ENCODE measurements at regions not wholly inside any gene's neighbourhood (a gene's known extent, or its start where the extent isn't known, plus 50 kb on each side); places are given as distances from the start of the nearest gene placed in this dataset.

- Histone ChIP-seq H3K36me3 (no peaks in the 10 kb centered on the region), H3K9me3 (no peaks in the 10 kb centered on the region), H3K4me3 (ENCODE audit: low read depth in 1 of 2, low read length in 1 of 2) (no peak overlapping the region), H3K27me3 (no peaks in the 10 kb centered on the region), H3K4me1 (ENCODE audit: control insufficient read depth in 1 of 2, insufficient read depth in 1 of 2, low read depth in 1 of 2, low read length in 1 of 2) (no peaks in the 10 kb centered on the region), H3K27ac (no peak overlapping the region)
- TF ChIP-seq CTCF (IDR thresholded peaks at IDR 0.05), result no peak
Observed at GRCh38 chr14:84042992-84043391, 1487.0 kb upstream of the FLRT2 start.

- Histone ChIP-seq H3K4me1 (ENCODE audit: control insufficient read depth in 1 of 2, insufficient read depth in 1 of 2, low read depth in 1 of 2, low read length in 1 of 2) (no peaks in the 10 kb centered on the region), H3K36me3 (no peaks in the 10 kb centered on the region)
- TF ChIP-seq CTCF (IDR thresholded peaks at IDR 0.05), result no peak
Observed at GRCh38 chr14:84064316-84065125, 1465.4 kb upstream of the FLRT2 start.

GRCh38 chr14:84065811-84066210 is 1464.1 kb upstream of the FLRT2 start:
- H3K9me3 ChIP-seq, result no peaks in the 10 kb centered on the region
- H3K27ac ChIP-seq, result no peak overlapping the region
- no peak for TF ChIP-seq CTCF (IDR thresholded peaks at IDR 0.05)
- H3K4me3 ChIP-seq (ENCODE audit: low read depth in 1 of 2, low read length in 1 of 2), result no peak overlapping the region
- no peaks in the 10 kb centered on the region for H3K36me3 ChIP-seq
- H3K4me1 ChIP-seq (ENCODE audit: control insufficient read depth in 1 of 2, insufficient read depth in 1 of 2, low read depth in 1 of 2, low read length in 1 of 2), result no peaks in the 10 kb centered on the region
- no peaks in the 10 kb centered on the region for H3K27me3 ChIP-seq

More at GRCh38 chr14:84064316-84065125, 1465.4 kb upstream of the FLRT2 start:
- no peaks in the 10 kb centered on the region for H3K9me3 ChIP-seq
- no peak overlapping the region for H3K27ac ChIP-seq
- H3K4me3 ChIP-seq (ENCODE audit: low read depth in 1 of 2, low read length in 1 of 2), result no peak overlapping the region
- no peaks in the 10 kb centered on the region for H3K27me3 ChIP-seq

GRCh38 chr14:84068288-84068687 is 1461.7 kb upstream of the FLRT2 start:
- no peak overlapping the region for H3K27ac ChIP-seq
- no peak for TF ChIP-seq CTCF (IDR thresholded peaks at IDR 0.05)
- no peaks in the 10 kb centered on the region for H3K9me3 ChIP-seq
- H3K36me3 ChIP-seq, result no peaks in the 10 kb centered on the region
- no peak overlapping the region for H3K4me3 ChIP-seq (ENCODE audit: low read depth in 1 of 2, low read length in 1 of 2)
- no peaks in the 10 kb centered on the region for H3K27me3 ChIP-seq
- H3K4me1 ChIP-seq (ENCODE audit: control insufficient read depth in 1 of 2, insufficient read depth in 1 of 2, low read depth in 1 of 2, low read length in 1 of 2), result no peaks in the 10 kb centered on the region

- H3K9me3 ChIP-seq, result no peaks in the 10 kb centered on the region
- no peak overlapping the region for H3K27ac ChIP-seq
- no peaks in the 10 kb centered on the region for H3K36me3 ChIP-seq
- no peaks in the 10 kb centered on the region for H3K27me3 ChIP-seq
- H3K4me3 ChIP-seq (ENCODE audit: low read depth in 1 of 2, low read length in 1 of 2), result no peak overlapping the region
- no peak for TF ChIP-seq CTCF (IDR thresholded peaks at IDR 0.05)
- H3K4me1 ChIP-seq (ENCODE audit: control insufficient read depth in 1 of 2, insufficient read depth in 1 of 2, low read depth in 1 of 2, low read length in 1 of 2), result no peaks in the 10 kb centered on the region
Observed at GRCh38 chr14:84071061-84071460, 1458.9 kb upstream of the FLRT2 start.
